HG02943 (cell line): ENCODE measurements at regions not wholly inside any gene's neighbourhood (a gene's known extent, or its start where the extent isn't known, plus 50 kb on each side); places are given as distances from the start of the nearest gene placed in this dataset.
"Not testable (repeated sequence)": the region's sequence is repeated elsewhere in the genome, so short reads cannot be mapped to it uniquely, and the experiment has no call there.

Experiments
- ATAC-seq: cut with Tn5 transposase; IDR thresholded peaks from one replicate; pipeline ENCODE4 v1.9.1; 2021; ENCODE audit warnings: mild to moderate bottlenecking, low read depth, moderate library complexity; ENCODE audit not compliant: unreplicated experiment

DNA sequence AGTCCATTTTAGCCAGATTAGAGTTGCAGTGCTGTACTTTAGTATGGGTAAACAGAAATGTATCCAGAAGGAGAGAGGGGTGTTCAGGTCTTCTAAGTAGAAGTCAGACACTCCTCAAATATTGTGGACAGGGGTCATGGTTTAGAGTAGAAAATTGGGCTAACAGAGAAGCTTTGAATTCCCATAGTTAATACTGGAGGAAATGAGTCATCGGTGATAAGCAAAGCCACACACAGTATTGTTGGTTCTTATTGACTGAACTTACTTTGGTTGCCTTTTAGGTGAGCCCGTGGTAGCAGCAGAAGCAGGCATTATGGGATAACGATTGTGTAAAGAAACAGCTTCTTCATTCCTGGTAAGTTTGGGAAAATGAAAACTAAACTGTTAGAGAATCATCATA lies 66.7 kb upstream of the ERV3-1 start:
- ATAC-seq, result not testable (repeated sequence)

DNA sequence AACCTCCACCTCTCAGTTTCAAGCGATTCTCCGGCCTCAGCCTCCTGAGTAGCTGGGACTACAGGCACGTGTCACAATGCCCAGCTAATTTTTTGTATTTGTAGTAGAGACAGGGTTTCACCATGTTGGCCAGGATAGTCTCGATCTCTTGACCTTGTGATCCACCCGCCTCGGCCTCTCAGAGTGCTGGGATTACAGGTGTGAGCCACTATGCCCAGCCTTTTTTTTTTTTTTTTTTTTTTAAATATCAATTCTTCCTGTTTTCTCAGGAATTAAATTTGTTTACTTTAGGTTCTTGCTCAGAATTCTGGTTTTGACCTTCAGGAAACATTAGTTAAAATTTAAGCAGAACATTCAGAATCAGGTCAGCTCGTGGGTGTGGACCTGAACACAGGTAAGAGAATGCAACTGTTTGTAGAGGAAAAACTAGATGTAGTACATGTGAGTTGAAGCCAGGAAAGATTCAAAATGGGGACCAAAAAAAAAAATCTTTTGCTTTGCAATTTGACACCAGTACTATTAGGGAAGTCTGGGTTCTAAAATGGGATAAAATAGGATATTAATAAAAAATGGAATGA lies 65.5 kb upstream of the ERV3-1 start:
- not testable (repeated sequence) for ATAC-seq

DNA sequence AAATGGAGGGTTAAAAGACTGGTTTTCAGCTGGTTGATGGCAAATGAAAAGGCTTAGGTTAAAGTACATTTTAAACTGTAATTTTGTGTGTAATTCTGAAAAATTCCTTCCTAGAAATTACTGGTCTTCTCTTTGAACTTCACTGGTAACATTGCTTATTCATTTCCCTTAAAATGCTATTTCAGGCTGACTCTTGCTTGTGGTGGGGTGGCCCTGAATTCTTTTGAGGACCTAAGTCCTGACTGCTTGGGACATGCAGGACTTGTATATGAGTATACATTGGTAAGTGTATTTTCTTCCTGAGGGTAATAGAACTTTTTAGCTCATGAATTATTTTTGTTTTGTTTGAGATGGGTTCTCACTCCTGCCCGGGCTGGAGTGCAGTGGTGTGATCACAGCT lies 63.0 kb upstream of the ERV3-1 start:
- ATAC-seq, result not testable (repeated sequence)

DNA sequence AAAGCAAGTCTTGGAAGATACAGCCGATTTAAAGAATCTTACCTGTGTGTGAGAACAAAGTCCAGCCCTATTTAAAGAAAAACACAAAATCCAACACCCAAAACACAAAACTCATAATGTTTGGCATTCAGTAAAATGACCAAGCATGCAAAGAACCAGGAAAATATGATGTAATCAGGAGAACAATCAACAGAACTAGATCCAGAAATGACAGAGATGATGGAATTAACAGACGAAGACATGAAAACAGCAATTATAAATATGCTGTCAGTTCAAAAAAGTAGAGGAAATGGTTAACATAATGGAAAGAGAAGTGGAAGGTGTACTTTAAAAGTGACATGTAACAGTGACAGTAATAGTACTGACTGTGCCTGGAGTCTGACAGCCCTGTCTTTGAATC lies 56.1 kb upstream of the ERV3-1 start:
- ATAC-seq, result not testable (repeated sequence)

DNA sequence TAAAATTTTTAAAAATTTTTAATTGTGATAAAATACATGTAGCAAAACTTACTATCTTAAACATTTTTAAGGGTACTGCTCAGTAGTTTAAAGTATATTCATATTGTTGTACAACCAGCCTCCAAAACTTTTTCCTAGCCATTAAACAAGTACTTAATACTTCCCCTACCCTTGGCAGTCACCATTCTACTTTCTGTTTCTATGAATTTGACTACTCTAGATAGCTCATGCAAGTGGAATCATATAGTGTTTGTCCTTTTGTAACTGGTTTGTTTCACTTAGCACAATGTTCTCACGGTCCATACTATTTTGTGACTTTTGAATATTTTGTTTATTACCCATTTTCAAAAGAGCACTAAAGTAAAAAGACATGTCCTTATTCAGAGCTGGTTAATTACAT lies 52.8 kb upstream of the ERV3-1 start:
- not testable (repeated sequence) for ATAC-seq
